ENCODE measurements at regions not wholly inside any gene's neighbourhood (a gene's known extent, or its start where the extent isn't known, plus 50 kb on each side); places are given as distances from the start of the nearest gene placed in this dataset.

DNA sequence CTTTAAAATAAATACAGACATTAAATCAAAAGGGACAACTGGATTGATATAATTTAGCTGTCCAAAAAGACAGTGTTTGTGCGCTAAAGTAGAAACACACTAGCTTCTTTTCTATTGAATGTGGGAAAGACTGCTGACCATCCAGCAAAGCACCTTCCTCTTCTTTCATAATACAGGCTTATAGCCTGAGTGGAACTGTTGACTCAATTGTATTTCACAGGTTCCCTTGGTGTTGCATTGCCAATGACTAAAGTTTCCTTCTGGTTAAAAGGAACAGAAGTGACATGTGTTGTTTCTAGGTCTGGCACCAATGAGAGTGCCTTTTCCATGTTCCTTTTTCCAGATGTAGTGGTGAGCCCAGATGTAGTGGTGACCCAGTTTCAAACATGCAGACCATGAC lies 412.3 kb downstream of the RNF144A start:
- intact Hi-C loops (cut with DNase I), result no loop called here
- Histone ChIP-seq H3K4me3 (no peak overlapping the region), H3K27ac (no peak overlapping the region), H3K9me3 (replicated peaks in 1 of 3) (no peaks in the 10 kb centered on the region), H3K4me1 (replicated peaks in 1 of 2) (no peaks in the 10 kb centered on the region), H3K27me3 (no peaks in the 10 kb centered on the region), H3K36me3 (replicated peaks in 1 of 2) (no peaks in the 10 kb centered on the region)
- TF ChIP-seq POLR2A (IDR thresholded peaks at IDR 0.05), result no peak
- TF ChIP-seq, protein P1, sequence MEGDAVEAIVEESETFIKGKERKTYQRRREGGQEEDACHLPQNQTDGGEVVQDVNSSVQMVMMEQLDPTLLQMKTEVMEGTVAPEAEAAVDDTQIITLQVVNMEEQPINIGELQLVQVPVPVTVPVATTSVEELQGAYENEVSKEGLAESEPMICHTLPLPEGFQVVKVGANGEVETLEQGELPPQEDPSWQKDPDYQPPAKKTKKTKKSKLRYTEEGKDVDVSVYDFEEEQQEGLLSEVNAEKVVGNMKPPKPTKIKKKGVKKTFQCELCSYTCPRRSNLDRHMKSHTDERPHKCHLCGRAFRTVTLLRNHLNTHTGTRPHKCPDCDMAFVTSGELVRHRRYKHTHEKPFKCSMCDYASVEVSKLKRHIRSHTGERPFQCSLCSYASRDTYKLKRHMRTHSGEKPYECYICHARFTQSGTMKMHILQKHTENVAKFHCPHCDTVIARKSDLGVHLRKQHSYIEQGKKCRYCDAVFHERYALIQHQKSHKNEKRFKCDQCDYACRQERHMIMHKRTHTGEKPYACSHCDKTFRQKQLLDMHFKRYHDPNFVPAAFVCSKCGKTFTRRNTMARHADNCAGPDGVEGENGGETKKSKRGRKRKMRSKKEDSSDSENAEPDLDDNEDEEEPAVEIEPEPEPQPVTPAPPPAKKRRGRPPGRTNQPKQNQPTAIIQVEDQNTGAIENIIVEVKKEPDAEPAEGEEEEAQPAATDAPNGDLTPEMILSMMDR (IDR thresholded peaks at IDR 0.05), result no peak
- no peak for DNase-seq
- 95 to 98% (median 96%) methylated on average over 1 of the region's 1 CpG for WGBS, 4 donors

DNA sequence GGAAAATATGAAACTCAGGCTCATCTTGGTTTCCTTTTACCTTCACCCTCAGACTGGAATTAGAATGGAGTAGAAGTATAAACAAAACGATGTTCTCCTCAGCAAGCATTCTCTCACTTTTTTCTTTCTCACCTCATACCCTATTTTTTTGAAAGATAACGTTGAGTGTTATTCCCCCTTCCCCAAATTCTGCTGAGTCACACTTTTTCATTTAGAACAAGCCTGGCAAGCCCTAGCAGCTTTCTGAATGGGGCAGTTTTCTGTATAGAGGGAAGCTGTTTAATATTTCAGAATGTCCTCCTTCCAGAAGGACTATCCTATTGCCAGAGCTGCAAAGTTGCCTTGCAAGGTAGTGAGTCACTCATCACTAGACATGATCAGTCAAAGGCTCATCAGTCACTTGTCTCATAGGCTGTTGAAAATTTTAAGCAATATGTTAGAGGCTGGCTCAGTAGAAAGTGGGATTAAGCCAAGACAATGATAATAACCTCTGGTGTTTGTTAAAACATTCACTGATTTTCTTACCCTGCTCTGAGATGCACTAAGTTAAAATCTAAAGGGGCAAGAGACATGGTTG lies 416.1 kb downstream of the RNF144A start:
- H3K9me3 ChIP-seq (replicated peaks in 1 of 3), result no peaks in the 10 kb centered on the region
- no peak for DNase-seq
- 33 to 52% (median 48%) methylated on average over 2 of the region's 2 CpGs for WGBS, 4 donors
- no peaks in the 10 kb centered on the region for H3K27me3 ChIP-seq
- TF ChIP-seq POLR2A (IDR thresholded peaks at IDR 0.05), result no peak
- TF ChIP-seq, protein P1 (IDR thresholded peaks at IDR 0.05), result no peak
- H3K4me3 ChIP-seq, result no peak overlapping the region
- intact Hi-C loops (cut with DNase I), result no loop called here
- no peaks in the 10 kb centered on the region for H3K36me3 ChIP-seq (replicated peaks in 1 of 2)
- H3K4me1 ChIP-seq (replicated peaks in 1 of 2), result no peaks in the 10 kb centered on the region
- no peak overlapping the region for H3K27ac ChIP-seq

DNA sequence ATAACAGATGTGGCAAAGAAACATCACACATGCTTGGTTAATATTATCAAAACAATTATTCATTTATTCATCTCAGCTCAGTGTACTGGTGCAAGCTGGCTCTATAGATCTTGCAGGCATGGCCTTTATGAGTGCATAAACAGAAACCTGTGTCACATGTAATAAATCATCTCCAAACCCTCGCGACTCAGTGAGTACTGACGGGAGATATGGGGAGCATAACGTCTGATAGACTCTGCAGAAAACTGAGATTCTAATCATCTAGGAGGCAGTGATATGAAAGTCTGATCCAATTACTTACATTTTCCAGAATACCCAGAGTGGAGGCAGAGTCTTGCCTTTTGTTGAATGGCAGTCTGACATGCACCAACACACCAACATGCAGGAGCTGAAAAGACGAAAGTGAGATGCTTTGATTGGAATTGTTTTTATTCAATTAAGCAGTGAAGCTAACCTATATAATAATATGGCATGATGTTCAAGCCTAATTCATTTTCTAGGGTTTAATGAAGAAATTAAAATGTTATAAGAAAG lies 416.8 kb downstream of the RNF144A start:
- Histone ChIP-seq H3K27ac (no peak overlapping the region), H3K36me3 (replicated peaks in 1 of 2) (no peaks in the 10 kb centered on the region), H3K4me1 (replicated peaks in 1 of 2) (no peaks in the 10 kb centered on the region), H3K9me3 (replicated peaks in 1 of 3) (no peaks in the 10 kb centered on the region), H3K27me3 (no peaks in the 10 kb centered on the region), H3K4me3 (no peak overlapping the region)
- 36 to 57% (median 41%) methylated on average over 5 of the region's 5 CpGs for WGBS, 4 donors
- TF ChIP-seq, protein P1 (IDR thresholded peaks at IDR 0.05), result no peak
- no peak for TF ChIP-seq POLR2A (IDR thresholded peaks at IDR 0.05)
- intact Hi-C loops (cut with DNase I), result no loop called here
- no peak for DNase-seq

DNA sequence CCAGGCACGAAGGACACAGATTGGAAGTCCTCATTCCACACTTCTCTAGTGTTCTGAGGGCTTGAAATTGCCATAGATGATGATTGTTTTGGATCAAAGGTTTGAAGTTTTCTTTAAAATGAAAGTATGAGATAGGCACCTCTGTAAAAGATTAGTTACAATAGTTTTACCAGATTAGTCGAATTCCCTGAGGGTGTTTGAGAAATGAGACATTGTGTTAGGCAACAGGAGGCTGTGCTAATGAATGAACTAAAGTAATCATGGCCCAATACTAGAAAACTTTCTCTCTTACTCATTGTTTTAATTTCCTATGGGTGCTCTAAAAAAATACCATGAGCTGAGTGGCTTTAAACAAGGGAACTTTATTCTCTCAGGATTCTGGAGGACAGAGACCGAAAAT lies 421.7 kb downstream of the RNF144A start:
- DNase-seq, result no peak
- Histone ChIP-seq H3K27me3 (no peaks in the 10 kb centered on the region), H3K4me3 (no peak overlapping the region), H3K4me1 (replicated peaks in 1 of 2) (no peaks in the 10 kb centered on the region), H3K27ac (no peak overlapping the region), H3K36me3 (replicated peaks in 1 of 2) (no peaks in the 10 kb centered on the region), H3K9me3 (replicated peaks in 1 of 3) (no peaks in the 10 kb centered on the region)
- intact Hi-C loops (cut with DNase I), result no loop called here
- WGBS, 4 donors, result 82 to 89% (median 86%) methylated on average over 3 of the region's 3 CpGs
- TF ChIP-seq, protein P1 (IDR thresholded peaks at IDR 0.05), result no peak
- TF ChIP-seq POLR2A (IDR thresholded peaks at IDR 0.05), result no peak

All from adrenal gland (tissue), 9 donors.